ENCODE measurements at regions not wholly inside any gene's neighbourhood (a gene's known extent, or its start where the extent isn't known, plus 50 kb on each side); places are given as distances from the start of the nearest gene placed in this dataset.

GRCh38 chr2:9093324-9093723 is 89.8 kb upstream of the MBOAT2 start:
- no peak overlapping the region for H3K27ac ChIP-seq (ENCODE audit: low read length)
- no peaks in the 10 kb centered on the region for H3K4me1 ChIP-seq (ENCODE audit: control insufficient read depth, insufficient read depth, low read length)
- TF ChIP-seq REST (IDR thresholded peaks at IDR 0.05; ENCODE audit: insufficient read depth in 1 of 2, low read depth in 2 of 2, low read length in 1 of 2): no peak
- TF ChIP-seq TCF7L2 (IDR thresholded peaks at IDR 0.05; ENCODE audit: low read depth, low read length): no peak
- BruUV-seq (replicated peaks): no TSS peak
- CTCF ChIA-PET: no interaction called here
- H3K36me3 ChIP-seq (ENCODE audit: control insufficient read depth, insufficient read depth, low read length): no peaks in the 10 kb centered on the region
- no peak overlapping the region for H3K4me3 ChIP-seq (ENCODE audit: low read depth in 2 of 2, low read length in 2 of 2)
- DNase-seq (ENCODE audit: low read depth, low spot score) (no peak), ATAC-seq (no peak)
- in situ Hi-C loops (cut with HindIII; ENCODE audit: low pct_unique_long_range_greater_than_20kb, low sequenced_read_pairs) (no loop called here), intact Hi-C loops (cut with micrococcal nuclease; ENCODE audit: unreplicated experiment) (no loop called here)
- POLR2A ChIA-PET: interaction anchor here (0.6 kb wide), 1 partner anchor 1037 kb away, joined by 8 read pairs; no protein-coding TSS in a partner anchor
- H3K27me3 ChIP-seq (ENCODE audit: control insufficient read depth, insufficient read depth, low read length): no peaks in the 10 kb centered on the region
- no peaks in the 10 kb centered on the region for H3K9me3 ChIP-seq (ENCODE audit: control insufficient read depth, insufficient read depth, low read depth, low read length)

- Histone ChIP-seq H3K36me3 (ENCODE audit: control insufficient read depth, insufficient read depth, low read length) (no peaks in the 10 kb centered on the region), H3K27ac (ENCODE audit: low read length) (no peak overlapping the region), H3K4me1 (ENCODE audit: control insufficient read depth, insufficient read depth, low read length) (no peaks in the 10 kb centered on the region), H3K4me3 (ENCODE audit: low read depth in 2 of 2, low read length in 2 of 2) (no peak overlapping the region), H3K27me3 (ENCODE audit: control insufficient read depth, insufficient read depth, low read length) (no peaks in the 10 kb centered on the region), H3K9me3 (ENCODE audit: control insufficient read depth, insufficient read depth, low read depth, low read length) (no peaks in the 10 kb centered on the region)
- no peak for ATAC-seq
- in situ Hi-C loops (cut with HindIII; ENCODE audit: low pct_unique_long_range_greater_than_20kb, low sequenced_read_pairs): no loop called here
- ChIA-PET CTCF (no interaction called here), POLR2A (interaction anchor here (0.6 kb wide), 1 partner anchor 1038 kb away, joined by 8 read pairs; no protein-coding TSS in a partner anchor)
- intact Hi-C loops (cut with micrococcal nuclease; ENCODE audit: unreplicated experiment): no loop called here
- TF ChIP-seq POLR2AphosphoS5 (IDR thresholded peaks at IDR 0.05; ENCODE audit: low read depth, low read length): no peak
- no peak for TF ChIP-seq TCF7L2 (IDR thresholded peaks at IDR 0.05; ENCODE audit: low read depth, low read length)
- TF ChIP-seq CTCF (IDR thresholded peaks at IDR 0.05): no peak
- no peak for TF ChIP-seq REST (IDR thresholded peaks at IDR 0.05; ENCODE audit: insufficient read depth in 1 of 2, low read depth in 2 of 2, low read length in 1 of 2)
- no peak for TF ChIP-seq SIN3A (IDR thresholded peaks at IDR 0.05; ENCODE audit: borderline replicate concordance, insufficient read depth, low read depth, low read length)
- DNase-seq (ENCODE audit: low read depth, low spot score): no peak
- no TSS peak for BruUV-seq (replicated peaks)
Measured at GRCh38 chr2:9092383-9093282, 89.1 kb upstream of the MBOAT2 start.
